Peyer's patch (tissue), 4 donors: ENCODE measurements at regions not wholly inside any gene's neighbourhood (a gene's known extent, or its start where the extent isn't known, plus 50 kb on each side); places are given as distances from the start of the nearest gene placed in this dataset.

Experiments used
- DNase-seq, 3 donors: peaks; one replicate each; pipeline ENCODE4 v3.0.0-alpha.2; 2017 to 2019
- H3K27ac ChIP-seq, 4 donors: fragments of 200-600 bp; sonication (generic); one replicate each; pipeline ENCODE4 v1.5.1; 2016 to 2019
- H3K27me3 ChIP-seq, 2 donors: fragments of 200-600 bp; sonication (generic); one replicate each; pipeline ENCODE4 v1.5.1; 2019
- H3K36me3 ChIP-seq, 3 donors: fragments of 200-600 bp; sonication (generic); one replicate each; pipeline ENCODE4 v1.5.1; 2016 to 2019
- H3K4me1 ChIP-seq, 4 donors: fragments of 200-600 bp; sonication (generic); one replicate each; pipeline ENCODE4 v1.5.1; 2016 to 2019
- H3K4me3 ChIP-seq, 4 donors: fragments of 200-600 bp; sonication (generic); 1 replicate in 3 of 4; 2 replicates in 1 of 4; pipeline ENCODE4 v1.5.1; 2016 to 2019; ENCODE audit warnings: mild to moderate bottlenecking in 1 of 4
- H3K9me3 ChIP-seq, 4 donors: fragments of 200-600 bp; sonication (generic); one replicate each; pipeline ENCODE4 v1.5.1; 2016 to 2019; ENCODE audit warnings: mild to moderate bottlenecking in 1 of 4
- CTCF ChIP-seq, 6 experiments: fragments of 450-650 bp in 4 of 6; fragments of 200-600 bp in 2 of 6; sonication (generic) in 1 of 6; IDR thresholded peaks; one replicate each; pipeline ENCODE4 v1.5.1; 2017 to 2019; ENCODE audit warnings: antibody characterized with exemption in 6 of 6, mild to moderate bottlenecking in 3 of 6, moderate library complexity in 1 of 6
- POLR2A ChIP-seq, 2 donors: fragments of 450-650 bp; IDR thresholded peaks; one replicate each; pipeline ENCODE4 v1.5.1; 2017; ENCODE audit warnings: antibody characterized with exemption in 2 of 2, mild to moderate bottlenecking in 2 of 2, moderate library complexity in 2 of 2

- DNase-seq, result no peak
- H3K9me3 ChIP-seq, result no peaks in the 10 kb centered on the region
- no peaks in the 10 kb centered on the region for H3K27me3 ChIP-seq
- H3K36me3 ChIP-seq, result no peaks in the 10 kb centered on the region
- H3K4me3 ChIP-seq, result no peak overlapping the region
- no peaks in the 10 kb centered on the region for H3K4me1 ChIP-seq
- TF ChIP-seq CTCF (IDR thresholded peaks at IDR 0.05) (no peak), POLR2A (IDR thresholded peaks at IDR 0.05) (no peak)
- no peak overlapping the region for H3K27ac ChIP-seq
These were observed 358.7 kb downstream of the BARHL2 start for GRCh38 chr1:90358448-90358847.

- Histone ChIP-seq H3K9me3 (no peaks in the 10 kb centered on the region), H3K36me3 (no peaks in the 10 kb centered on the region), H3K27ac (no peak overlapping the region), H3K4me1 (no peaks in the 10 kb centered on the region), H3K4me3 (no peak overlapping the region), H3K27me3 (no peaks in the 10 kb centered on the region)
- no peak for DNase-seq
- no peak for TF ChIP-seq CTCF (IDR thresholded peaks at IDR 0.05)
- TF ChIP-seq POLR2A (IDR thresholded peaks at IDR 0.05), result no peak
These were observed 359.1 kb downstream of the BARHL2 start for GRCh38 chr1:90357995-90358394.

DNA sequence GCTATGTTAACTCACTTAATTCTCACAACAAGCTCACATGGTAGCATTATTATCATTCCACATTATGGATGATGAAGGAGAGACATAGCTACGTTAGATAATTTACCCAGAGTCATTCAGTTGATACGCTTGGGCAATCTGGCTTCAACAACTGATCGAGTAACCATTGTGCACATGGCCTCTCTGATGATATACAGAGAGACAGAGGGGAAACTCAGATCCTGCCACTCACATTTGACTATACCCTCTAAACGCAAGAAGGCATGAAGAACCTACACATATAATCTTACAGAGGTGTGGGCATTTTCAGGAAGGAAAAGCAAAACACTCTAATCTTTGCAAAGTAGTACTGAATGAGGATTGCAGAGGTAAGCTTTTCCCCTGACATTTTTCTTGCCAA lies 360.1 kb downstream of the BARHL2 start:
- Histone ChIP-seq H3K27me3 (no peaks in the 10 kb centered on the region), H3K27ac (no peak overlapping the region), H3K4me1 (no peaks in the 10 kb centered on the region), H3K4me3 (no peak overlapping the region), H3K36me3 (no peaks in the 10 kb centered on the region), H3K9me3 (no peaks in the 10 kb centered on the region)
- no peak for DNase-seq
- TF ChIP-seq CTCF (IDR thresholded peaks at IDR 0.05) (no peak), POLR2A (IDR thresholded peaks at IDR 0.05) (no peak)

GRCh38 chr1:90356101-90356500 lies 361.0 kb downstream of the BARHL2 start:
- TF ChIP-seq CTCF (IDR thresholded peaks at IDR 0.05), result no peak
- TF ChIP-seq POLR2A (IDR thresholded peaks at IDR 0.05), result no peak
- no peak overlapping the region for H3K27ac ChIP-seq

GRCh38 chr1:90354704-90355103 lies 359.8 kb downstream of the ZNF326 start:
- no peak for DNase-seq
- H3K27me3 ChIP-seq, result no peaks in the 10 kb centered on the region
- no peak overlapping the region for H3K4me3 ChIP-seq
- H3K27ac ChIP-seq, result no peak overlapping the region
- TF ChIP-seq CTCF (IDR thresholded peaks at IDR 0.05) (no peak), POLR2A (IDR thresholded peaks at IDR 0.05) (no peak)
- no peaks in the 10 kb centered on the region for H3K36me3 ChIP-seq
- no peaks in the 10 kb centered on the region for H3K9me3 ChIP-seq
- H3K4me1 ChIP-seq, result no peaks in the 10 kb centered on the region

More at GRCh38 chr1:90356101-90356500, 361.0 kb downstream of the BARHL2 start:
- Histone ChIP-seq H3K4me3 (no peak overlapping the region), H3K4me1 (no peaks in the 10 kb centered on the region), H3K27me3 (no peaks in the 10 kb centered on the region), H3K36me3 (no peaks in the 10 kb centered on the region), H3K9me3 (no peaks in the 10 kb centered on the region)
- no peak for DNase-seq

DNA sequence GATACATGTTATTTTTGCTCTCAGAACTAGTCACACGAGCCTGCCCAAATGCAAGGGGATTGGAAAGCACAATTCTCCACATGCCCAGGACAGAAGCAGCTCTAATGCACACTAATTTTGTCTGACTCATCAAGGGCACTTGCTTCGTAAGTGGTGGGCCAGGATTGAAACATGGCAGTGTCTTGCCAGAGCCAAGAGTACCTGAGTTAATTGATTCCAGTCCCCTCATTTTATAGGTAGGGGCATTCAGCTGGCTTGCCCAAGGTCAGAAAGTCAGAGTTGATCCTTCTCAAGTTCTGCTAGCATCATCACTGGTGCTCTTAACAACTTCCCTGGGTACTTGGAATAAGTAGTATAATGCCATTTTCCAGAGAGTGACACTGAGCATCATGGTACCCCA lies 356.1 kb downstream of the ZNF326 start:
- no peak for DNase-seq
- Histone ChIP-seq H3K4me3 (no peak overlapping the region), H3K4me1 (no peaks in the 10 kb centered on the region), H3K27me3 (no peaks in the 10 kb centered on the region), H3K9me3 (peaks cover 0 to 10% (median 0%) of the 10 kb centered on the region in 4 donors), H3K36me3 (no peaks in the 10 kb centered on the region), H3K27ac (no peak overlapping the region)
- TF ChIP-seq POLR2A (IDR thresholded peaks at IDR 0.05), result no peak
- TF ChIP-seq CTCF (IDR thresholded peaks at IDR 0.05), result no peak
